Calu3 (cell line): ENCODE measurements at regions not wholly inside any gene's neighbourhood (a gene's known extent, or its start where the extent isn't known, plus 50 kb on each side); places are given as distances from the start of the nearest gene placed in this dataset.
A peak's percentile ranks its signal among the peaks of the same experiment; 100 is the strongest.

Source experiments
- BruUV-seq: library from RNA; stranded (reverse); fragments of 400-500 nt; replicated peaks from 2 replicates; lab custom pipeline; 2021; lab: Mats Ljungman, UMichigan
- CTCF ChIA-PET: fragments of 300-600 bp; sonication (Branson Sonifier 250); formaldehyde crosslinking; loops from one replicate; lab custom pipeline; 2022; ENCODE audit warnings: antibody characterized with exemption; lab: Charles Lee
- DNase-seq: peaks from one replicate; pipeline ENCODE4 v3.0.0; 2022
- H3K27ac Mint-ChIP-seq: one replicate; pipeline ENCODE4 v1.8.0; 2022; ENCODE audit warnings: mixed read lengths; ENCODE audit not compliant: unreplicated experiment
- H3K27me3 Mint-ChIP-seq: one replicate; pipeline ENCODE4 v1.8.0; 2022; ENCODE audit warnings: mixed read lengths; ENCODE audit not compliant: unreplicated experiment
- H3K36me3 Mint-ChIP-seq: one replicate; pipeline ENCODE4 v1.8.0; 2022; ENCODE audit warnings: mild to moderate bottlenecking, moderate library complexity, mixed read lengths; ENCODE audit not compliant: insufficient read depth, unreplicated experiment
- H3K4me1 Mint-ChIP-seq: one replicate; pipeline ENCODE4 v1.8.0; 2022; ENCODE audit warnings: mild to moderate bottlenecking, low read depth, mixed read lengths; ENCODE audit not compliant: unreplicated experiment
- H3K4me3 Mint-ChIP-seq: one replicate; pipeline ENCODE4 v1.8.0; 2022; ENCODE audit warnings: mild to moderate bottlenecking, low read depth, moderate library complexity, mixed read lengths; ENCODE audit not compliant: unreplicated experiment
- H3K9me3 Mint-ChIP-seq: one replicate; pipeline ENCODE4 v1.8.0; 2022; ENCODE audit warnings: low read depth, mixed read lengths; ENCODE audit not compliant: unreplicated experiment
- intact Hi-C: fragments of 100-400 bp; cut with micrococcal nuclease; formaldehyde crosslinking; loops from one replicate; pipeline ENCODE4 v1.10.0; 2022; ENCODE audit not compliant: unreplicated experiment
- TF ChIP-seq, protein P1 (sequence below): fragments of 200-600 bp; IDR thresholded peaks from one replicate; pipeline ENCODE4 v1.8.0; 2022; ENCODE audit warnings: antibody characterized with exemption; ENCODE audit not compliant: unreplicated experiment

DNA sequence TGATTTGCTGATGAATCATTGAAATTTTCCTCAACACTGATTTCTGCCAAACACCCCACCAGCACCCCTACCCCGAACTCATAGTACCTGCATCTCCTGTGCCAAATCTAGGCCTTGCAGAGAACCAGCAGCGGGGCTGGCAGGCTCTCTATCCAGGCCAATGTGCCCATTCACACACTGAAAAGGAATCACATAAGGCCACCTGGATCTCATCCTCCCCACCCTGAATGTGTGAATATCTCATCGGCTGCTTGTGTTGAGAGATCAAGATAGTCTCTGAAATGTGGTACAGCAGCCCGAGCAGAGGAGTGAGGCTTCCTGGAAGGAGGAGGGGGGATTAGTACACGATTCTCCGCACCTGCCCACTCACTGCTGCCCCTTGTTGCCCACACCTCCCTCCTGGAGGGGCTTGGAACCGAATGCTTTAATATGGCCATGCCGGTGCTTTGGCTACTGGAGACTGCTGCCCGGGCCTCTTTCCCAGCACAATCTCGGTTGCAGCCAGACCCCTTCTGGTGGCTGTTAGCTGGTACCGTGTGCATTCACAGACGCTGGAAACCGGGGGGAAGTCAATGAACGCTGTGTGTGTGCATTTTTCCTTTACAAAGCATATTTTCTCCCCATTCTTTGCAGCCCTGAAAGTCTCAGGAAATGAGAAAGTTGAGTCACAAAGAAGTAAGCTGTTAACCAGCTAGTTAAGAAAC lies 619.5 kb downstream of the MATN1 start:
- TF ChIP-seq, protein P1, sequence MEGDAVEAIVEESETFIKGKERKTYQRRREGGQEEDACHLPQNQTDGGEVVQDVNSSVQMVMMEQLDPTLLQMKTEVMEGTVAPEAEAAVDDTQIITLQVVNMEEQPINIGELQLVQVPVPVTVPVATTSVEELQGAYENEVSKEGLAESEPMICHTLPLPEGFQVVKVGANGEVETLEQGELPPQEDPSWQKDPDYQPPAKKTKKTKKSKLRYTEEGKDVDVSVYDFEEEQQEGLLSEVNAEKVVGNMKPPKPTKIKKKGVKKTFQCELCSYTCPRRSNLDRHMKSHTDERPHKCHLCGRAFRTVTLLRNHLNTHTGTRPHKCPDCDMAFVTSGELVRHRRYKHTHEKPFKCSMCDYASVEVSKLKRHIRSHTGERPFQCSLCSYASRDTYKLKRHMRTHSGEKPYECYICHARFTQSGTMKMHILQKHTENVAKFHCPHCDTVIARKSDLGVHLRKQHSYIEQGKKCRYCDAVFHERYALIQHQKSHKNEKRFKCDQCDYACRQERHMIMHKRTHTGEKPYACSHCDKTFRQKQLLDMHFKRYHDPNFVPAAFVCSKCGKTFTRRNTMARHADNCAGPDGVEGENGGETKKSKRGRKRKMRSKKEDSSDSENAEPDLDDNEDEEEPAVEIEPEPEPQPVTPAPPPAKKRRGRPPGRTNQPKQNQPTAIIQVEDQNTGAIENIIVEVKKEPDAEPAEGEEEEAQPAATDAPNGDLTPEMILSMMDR = no peak
- no peak overlapping the region for H3K4me3 Mint-ChIP-seq
- intact Hi-C loops = loop anchor here (10.0 kb wide), 2 partner anchors 589 to 601 kb away; no protein-coding TSS in a partner anchor
- H3K27me3 Mint-ChIP-seq = peaks cover 100% of the 10 kb centered on the region
- CTCF ChIA-PET = no interaction called here
- H3K9me3 Mint-ChIP-seq = no peaks in the 10 kb centered on the region
- BruUV-seq = no TSS peak
- H3K36me3 Mint-ChIP-seq = no peaks in the 10 kb centered on the region
- no peaks in the 10 kb centered on the region for H3K4me1 Mint-ChIP-seq
- H3K27ac Mint-ChIP-seq = no peak overlapping the region
- no peak for DNase-seq

GRCh38 chr1:30102605-30103004 lies 620.8 kb downstream of the MATN1 start:
- CTCF ChIA-PET = no interaction called here
- DNase-seq = no peak
- Mint-ChIP-seq H3K36me3 (no peaks in the 10 kb centered on the region), H3K27ac (no peak overlapping the region), H3K4me1 (no peaks in the 10 kb centered on the region), H3K27me3 (peaks cover 100% of the 10 kb centered on the region), H3K9me3 (no peaks in the 10 kb centered on the region), H3K4me3 (no peak overlapping the region)
- no TSS peak for BruUV-seq
- TF ChIP-seq, protein P1 = no peak
- intact Hi-C loops = loop anchor here (10.0 kb wide), 2 partner anchors 588 to 602 kb away; no protein-coding TSS in a partner anchor

DNA sequence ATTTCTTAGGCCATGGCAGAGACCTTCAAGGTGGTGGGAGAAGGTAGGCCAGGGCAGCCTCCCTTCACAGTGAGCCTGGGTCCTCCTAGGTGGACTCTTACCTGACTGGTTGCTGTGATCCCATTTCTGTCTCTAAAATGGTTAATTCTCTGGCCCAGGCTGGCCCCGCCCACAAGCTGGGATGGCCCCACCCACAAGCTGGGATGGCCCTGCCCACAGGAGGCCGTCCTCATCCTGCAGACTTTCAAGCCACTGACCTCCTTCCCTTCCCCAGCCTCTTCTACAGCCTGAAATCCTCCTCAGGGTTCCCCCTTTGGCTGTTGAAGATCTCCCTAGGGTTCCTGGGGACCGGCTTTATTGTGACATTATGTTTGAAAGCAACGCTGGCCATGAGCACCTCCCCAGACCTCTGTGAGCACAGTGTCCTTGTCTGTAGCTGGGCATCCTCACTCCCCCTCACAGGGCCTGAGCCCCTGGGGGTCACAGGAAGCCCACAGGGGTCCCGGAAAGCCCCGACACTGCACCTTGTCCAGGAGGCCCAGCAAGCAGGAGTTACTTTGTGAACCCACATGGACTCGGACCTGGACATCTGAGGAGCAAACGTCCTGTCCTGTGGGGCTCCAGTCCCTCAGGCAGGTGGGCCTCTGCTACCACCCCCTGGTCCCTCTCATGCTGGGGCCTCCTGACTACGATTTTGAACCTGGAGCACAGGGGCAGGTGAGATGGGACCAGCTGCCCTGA lies 621.7 kb downstream of the MATN1 start:
- CTCF ChIA-PET = no interaction called here

GRCh38 chr1:30101016-30101415 lies 622.4 kb downstream of the MATN1 start:
- intact Hi-C loops = loop anchor here (10.0 kb wide), 2 partner anchors 586 to 604 kb away; no protein-coding TSS in a partner anchor
- CTCF ChIA-PET = no interaction called here

More for the DNA sequence above, 621.7 kb downstream of the MATN1 start:
- no peak overlapping the region for H3K27ac Mint-ChIP-seq
- no TSS peak for BruUV-seq
- no peaks in the 10 kb centered on the region for H3K4me1 Mint-ChIP-seq
- TF ChIP-seq, protein P1 = no peak
- peak; percentile 50 for DNase-seq
- peaks cover 97% of the 10 kb centered on the region for H3K27me3 Mint-ChIP-seq
- no peaks in the 10 kb centered on the region for H3K36me3 Mint-ChIP-seq
- intact Hi-C loops = loop anchor here (10.0 kb wide), 2 partner anchors 587 to 603 kb away; no protein-coding TSS in a partner anchor
- no peaks in the 10 kb centered on the region for H3K9me3 Mint-ChIP-seq
- no peak overlapping the region for H3K4me3 Mint-ChIP-seq

More at GRCh38 chr1:30101016-30101415, 622.4 kb downstream of the MATN1 start:
- no peak overlapping the region for H3K27ac Mint-ChIP-seq
- BruUV-seq = no TSS peak
- DNase-seq = no peak
- H3K4me3 Mint-ChIP-seq = no peak overlapping the region
- no peaks in the 10 kb centered on the region for H3K4me1 Mint-ChIP-seq
- peaks cover 91% of the 10 kb centered on the region for H3K27me3 Mint-ChIP-seq
- TF ChIP-seq, protein P1 = no peak
- H3K9me3 Mint-ChIP-seq = no peaks in the 10 kb centered on the region
- H3K36me3 Mint-ChIP-seq = no peaks in the 10 kb centered on the region
